ENCODE measurements at regions not wholly inside any gene's neighbourhood (a gene's known extent, or its start where the extent isn't known, plus 50 kb on each side); places are given as distances from the start of the nearest gene placed in this dataset.

- H3K79me2 ChIP-seq (ENCODE audit: insufficient read depth, low read length) = no peaks in the 10 kb centered on the region
- no peaks in the 10 kb centered on the region for H4K20me1 ChIP-seq (ENCODE audit: low read depth, low read length)
- no peak overlapping the region for H3K9ac ChIP-seq (ENCODE audit: low read length)
- no peaks in the 10 kb centered on the region for H3K9me2 ChIP-seq (replicated peaks; ENCODE audit: insufficient read depth, low read length)
- no peak overlapping the region for H2AFZ ChIP-seq (ENCODE audit: low read depth, low read length, severe bottlenecking)
- no peaks in the 10 kb centered on the region for H3F3A ChIP-seq (ENCODE audit: insufficient read depth)
- H3K36me3 ChIP-seq (ENCODE audit: low read length) = no peaks in the 10 kb centered on the region
- TF ChIP-seq EZH2phosphoT487 (conservative IDR thresholded peaks at IDR 0.05; ENCODE audit: low read length) = no peak
- no peak for TF ChIP-seq CTCF (IDR thresholded peaks at IDR 0.05; ENCODE audit: insufficient read depth, low read length, poor library complexity, severe bottlenecking)
- H3K4me2 ChIP-seq (ENCODE audit: low read depth, low read length, poor library complexity, severe bottlenecking) = no peak overlapping the region
- no peaks in the 10 kb centered on the region for H3K27me3 ChIP-seq (ENCODE audit: low read length)
- no peak overlapping the region for H3K4me3 ChIP-seq (ENCODE audit: insufficient read depth, low read length, poor library complexity, severe bottlenecking)
- no peak overlapping the region for H3K27ac ChIP-seq (ENCODE audit: low read depth, low read length)
- H3K9me3 ChIP-seq (ENCODE audit: insufficient read depth, low read length) = no peaks in the 10 kb centered on the region
Measured at GRCh38 chr15:91548549-91548948, 305.0 kb upstream of the SLCO3A1 start.

DNA sequence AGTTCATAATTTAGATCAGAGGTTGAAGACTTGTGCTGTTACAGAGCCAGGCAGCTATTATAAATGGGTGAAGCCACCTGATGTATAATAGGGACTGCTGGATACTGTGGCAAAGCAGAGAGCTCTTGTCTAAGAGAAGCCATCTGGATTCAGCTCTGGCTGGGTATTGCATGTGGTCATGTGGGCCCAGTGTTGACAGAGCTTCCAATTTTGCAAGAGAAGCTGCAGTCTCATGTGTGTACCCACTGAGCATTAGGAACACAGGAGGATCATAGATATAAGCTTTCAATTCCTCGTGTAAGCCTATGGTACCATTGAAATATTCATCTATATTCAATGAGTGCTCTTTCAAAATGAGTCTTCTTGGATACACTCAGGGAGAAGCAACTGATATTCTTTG, 303.9 kb upstream of the SLCO3A1 start:
- Histone ChIP-seq H3K79me2 (ENCODE audit: insufficient read depth, low read length) (no peaks in the 10 kb centered on the region), H3K27me3 (ENCODE audit: low read length) (no peaks in the 10 kb centered on the region), H3K9me3 (ENCODE audit: insufficient read depth, low read length) (no peaks in the 10 kb centered on the region), H3K4me3 (ENCODE audit: insufficient read depth, low read length, poor library complexity, severe bottlenecking) (no peak overlapping the region), H3K9ac (ENCODE audit: low read length) (no peak overlapping the region), H3K9me2 (replicated peaks; ENCODE audit: insufficient read depth, low read length) (no peaks in the 10 kb centered on the region), H4K20me1 (ENCODE audit: low read depth, low read length) (no peaks in the 10 kb centered on the region), H3K36me3 (ENCODE audit: low read length) (no peaks in the 10 kb centered on the region), H3K27ac (ENCODE audit: low read depth, low read length) (no peak overlapping the region), H3K4me2 (ENCODE audit: low read depth, low read length, poor library complexity, severe bottlenecking) (no peak overlapping the region), H2AFZ (ENCODE audit: low read depth, low read length, severe bottlenecking) (no peak overlapping the region), H3F3A (ENCODE audit: insufficient read depth) (no peaks in the 10 kb centered on the region)
- no peak for TF ChIP-seq EZH2phosphoT487 (conservative IDR thresholded peaks at IDR 0.05; ENCODE audit: low read length)

DNA sequence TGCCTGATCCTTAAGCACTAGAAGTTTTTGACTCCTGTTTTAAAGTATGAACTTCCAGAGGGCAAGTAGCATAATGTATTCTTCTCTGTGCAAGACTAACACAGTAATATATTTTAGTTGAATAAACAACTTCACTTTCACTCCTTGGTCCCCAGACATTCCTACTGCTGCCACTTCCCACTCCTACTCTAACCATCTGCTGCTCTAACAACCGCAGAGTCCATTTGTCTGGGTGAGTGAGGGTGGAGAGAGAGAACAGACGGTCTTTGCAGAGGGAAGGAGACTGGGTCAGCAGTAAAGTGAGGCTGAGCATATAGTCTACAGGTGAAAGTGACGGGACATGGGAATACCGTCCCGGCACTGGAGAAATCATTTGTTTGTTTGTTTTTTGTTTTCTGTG, 301.0 kb upstream of the SLCO3A1 start:
- no peak overlapping the region for H2AFZ ChIP-seq (ENCODE audit: low read depth, low read length, severe bottlenecking)
- TF ChIP-seq EZH2phosphoT487 (conservative IDR thresholded peaks at IDR 0.05; ENCODE audit: low read length) (no peak), CTCF (IDR thresholded peaks at IDR 0.05; ENCODE audit: insufficient read depth, low read length, poor library complexity, severe bottlenecking) (no peak)
- H3K27me3 ChIP-seq (ENCODE audit: low read length) = no peaks in the 10 kb centered on the region

GRCh38 chr15:91553196-91553854, 300.2 kb upstream of the SLCO3A1 start:
- Histone ChIP-seq H3K4me3 (ENCODE audit: insufficient read depth, low read length, poor library complexity, severe bottlenecking) (no peak overlapping the region), H3F3A (ENCODE audit: insufficient read depth) (no peaks in the 10 kb centered on the region), H3K79me2 (ENCODE audit: insufficient read depth, low read length) (no peaks in the 10 kb centered on the region), H3K4me2 (ENCODE audit: low read depth, low read length, poor library complexity, severe bottlenecking) (no peak overlapping the region), H4K20me1 (ENCODE audit: low read depth, low read length) (no peaks in the 10 kb centered on the region), H3K9me2 (replicated peaks; ENCODE audit: insufficient read depth, low read length) (no peaks in the 10 kb centered on the region), H3K27me3 (ENCODE audit: low read length) (no peaks in the 10 kb centered on the region), H3K9ac (ENCODE audit: low read length) (no peak overlapping the region), H2AFZ (ENCODE audit: low read depth, low read length, severe bottlenecking) (no peak overlapping the region), H3K36me3 (ENCODE audit: low read length) (no peaks in the 10 kb centered on the region), H3K9me3 (ENCODE audit: insufficient read depth, low read length) (no peaks in the 10 kb centered on the region), H3K27ac (ENCODE audit: low read depth, low read length) (no peak overlapping the region)
- no peak for TF ChIP-seq CTCF (IDR thresholded peaks at IDR 0.05; ENCODE audit: insufficient read depth, low read length, poor library complexity, severe bottlenecking)
- TF ChIP-seq EZH2phosphoT487 (conservative IDR thresholded peaks at IDR 0.05; ENCODE audit: low read length) = no peak

More for the DNA sequence above, 301.0 kb upstream of the SLCO3A1 start:
- Histone ChIP-seq H3K79me2 (ENCODE audit: insufficient read depth, low read length) (no peaks in the 10 kb centered on the region), H3F3A (ENCODE audit: insufficient read depth) (no peaks in the 10 kb centered on the region), H3K9me3 (ENCODE audit: insufficient read depth, low read length) (no peaks in the 10 kb centered on the region), H4K20me1 (ENCODE audit: low read depth, low read length) (no peaks in the 10 kb centered on the region), H3K27ac (ENCODE audit: low read depth, low read length) (no peak overlapping the region), H3K4me2 (ENCODE audit: low read depth, low read length, poor library complexity, severe bottlenecking) (no peak overlapping the region), H3K9ac (ENCODE audit: low read length) (no peak overlapping the region), H3K4me3 (ENCODE audit: insufficient read depth, low read length, poor library complexity, severe bottlenecking) (no peak overlapping the region), H3K36me3 (ENCODE audit: low read length) (no peaks in the 10 kb centered on the region), H3K9me2 (replicated peaks; ENCODE audit: insufficient read depth, low read length) (no peaks in the 10 kb centered on the region)

All from SU-DHL-6 (cell line).